AG04449 (cell line): ENCODE measurements at regions not wholly inside any gene's neighbourhood (a gene's known extent, or its start where the extent isn't known, plus 50 kb on each side); places are given as distances from the start of the nearest gene placed in this dataset.

Source experiments
- CTCF ChIA-PET: fragments of 350-600 bp; formaldehyde crosslinking; extraction: SDS; loops from one replicate; lab custom pipeline; 2021; ENCODE audit warnings: antibody characterized with exemption; lab: Yijun Ruan, JAX
- POLR2A ChIA-PET: fragments of 400-600, 350-600 bp; formaldehyde crosslinking; extraction: SDS; loops from one replicate; lab custom pipeline; 2020; ENCODE audit warnings: antibody characterized with exemption, inconsistent platforms; lab: Yijun Ruan, JAX
- DNase-seq: peaks from one replicate; pipeline ENCODE4 v3.0.0-alpha.2; 2010; ENCODE audit warnings: low read depth, low spot score
- H3K4me3 ChIP-seq: 2 replicates; pipeline ENCODE4 v1.5.1; 2011; ENCODE audit warnings: low read depth, mild to moderate bottlenecking, control low read depth, low read length
- CTCF ChIP-seq: IDR thresholded peaks from one replicate; pipeline ENCODE4 v1.5.1; 2011; ENCODE audit warnings: mild to moderate bottlenecking, moderate library complexity, low read length, control low read depth, inconsistent platforms; ENCODE audit not compliant: insufficient read depth; ENCODE audit errors: missing control alignments

GRCh38 chr5:98193921-98194760 lies 579.3 kb upstream of the RGMB start:
- POLR2A ChIA-PET, result no interaction called here
- no peak for TF ChIP-seq CTCF

GRCh38 chr5:98200726-98201541 lies 572.5 kb upstream of the RGMB start:
- TF ChIP-seq CTCF, result no peak
- POLR2A ChIA-PET, result no interaction called here
- CTCF ChIA-PET, result interaction anchor here (0.5 kb wide), 1 partner anchor 150 kb away, joined by 4 read pairs; no protein-coding TSS in a partner anchor
- no peak for DNase-seq
- H3K4me3 ChIP-seq, result no peak overlapping the region

More at GRCh38 chr5:98193921-98194760, 579.3 kb upstream of the RGMB start:
- no peak overlapping the region for H3K4me3 ChIP-seq
- DNase-seq, result no peak
- CTCF ChIA-PET, result no interaction called here

- H3K4me3 ChIP-seq, result no peak overlapping the region
- no peak for DNase-seq
- TF ChIP-seq CTCF, result no peak
- POLR2A ChIA-PET, result no interaction called here
- CTCF ChIA-PET, result interaction anchor here (0.9 kb wide), 1 partner anchor 63 kb away, joined by 3 read pairs; no protein-coding TSS in a partner anchor
Measured at GRCh38 chr5:98204798-98205197, 568.7 kb upstream of the RGMB start.

GRCh38 chr5:98205691-98206461 lies 567.6 kb upstream of the RGMB start:
- no peak for TF ChIP-seq CTCF
- POLR2A ChIA-PET, result interaction anchor here (0.9 kb wide), 1 partner anchor 9 kb away, joined by 4 read pairs; no protein-coding TSS in a partner anchor
- no peak for DNase-seq
- H3K4me3 ChIP-seq, result no peak overlapping the region
- CTCF ChIA-PET, result interaction anchor here (1.1 to 1.3 kb wide), 2 partner anchors 100 to 975 kb away, joined by 3 read pairs; no protein-coding TSS in a partner anchor

GRCh38 chr5:98206566-98206965 lies 566.9 kb upstream of the RGMB start:
- DNase-seq, result no peak
- no peak for TF ChIP-seq CTCF
- no peak overlapping the region for H3K4me3 ChIP-seq
- CTCF ChIA-PET, result interaction anchor here (1.1 to 1.3 kb wide), 2 partner anchors 101 to 976 kb away, joined by 3 read pairs; no protein-coding TSS in a partner anchor
- POLR2A ChIA-PET, result no interaction called here
